ENCODE measurements at regions not wholly inside any gene's neighbourhood (a gene's known extent, or its start where the extent isn't known, plus 50 kb on each side); places are given as distances from the start of the nearest gene placed in this dataset.

DNA sequence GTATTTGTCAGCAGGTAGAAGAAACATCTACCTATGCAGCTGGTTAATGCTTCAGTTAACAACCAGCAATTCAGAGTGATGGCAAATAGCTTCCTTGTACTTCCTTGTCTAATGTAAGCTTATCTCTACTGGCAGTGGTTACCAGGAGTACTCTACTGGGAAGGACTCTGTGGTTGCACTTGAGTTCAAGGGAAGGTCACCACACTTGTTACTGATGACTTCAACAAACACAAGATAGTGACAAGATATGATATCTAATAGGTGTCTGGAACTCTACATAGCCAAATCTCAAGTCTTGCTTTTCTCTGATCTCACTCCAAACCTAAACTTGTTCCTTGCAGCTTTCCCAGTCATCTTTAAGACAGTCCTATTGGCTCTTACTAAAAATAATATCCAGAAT is 1644.9 kb upstream of the TENM3 start:
- H3K36me3 ChIP-seq (ENCODE audit: low read depth), result no peaks in the 10 kb centered on the region
- H3K27ac ChIP-seq (ENCODE audit: poor library complexity, severe bottlenecking), result no peak overlapping the region
- TF ChIP-seq, protein P1, sequence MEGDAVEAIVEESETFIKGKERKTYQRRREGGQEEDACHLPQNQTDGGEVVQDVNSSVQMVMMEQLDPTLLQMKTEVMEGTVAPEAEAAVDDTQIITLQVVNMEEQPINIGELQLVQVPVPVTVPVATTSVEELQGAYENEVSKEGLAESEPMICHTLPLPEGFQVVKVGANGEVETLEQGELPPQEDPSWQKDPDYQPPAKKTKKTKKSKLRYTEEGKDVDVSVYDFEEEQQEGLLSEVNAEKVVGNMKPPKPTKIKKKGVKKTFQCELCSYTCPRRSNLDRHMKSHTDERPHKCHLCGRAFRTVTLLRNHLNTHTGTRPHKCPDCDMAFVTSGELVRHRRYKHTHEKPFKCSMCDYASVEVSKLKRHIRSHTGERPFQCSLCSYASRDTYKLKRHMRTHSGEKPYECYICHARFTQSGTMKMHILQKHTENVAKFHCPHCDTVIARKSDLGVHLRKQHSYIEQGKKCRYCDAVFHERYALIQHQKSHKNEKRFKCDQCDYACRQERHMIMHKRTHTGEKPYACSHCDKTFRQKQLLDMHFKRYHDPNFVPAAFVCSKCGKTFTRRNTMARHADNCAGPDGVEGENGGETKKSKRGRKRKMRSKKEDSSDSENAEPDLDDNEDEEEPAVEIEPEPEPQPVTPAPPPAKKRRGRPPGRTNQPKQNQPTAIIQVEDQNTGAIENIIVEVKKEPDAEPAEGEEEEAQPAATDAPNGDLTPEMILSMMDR (IDR thresholded peaks at IDR 0.05; ENCODE audit: poor library complexity, severe bottlenecking), result no peak
- H3K4me1 ChIP-seq (ENCODE audit: insufficient read depth, poor library complexity, severe bottlenecking), result no peaks in the 10 kb centered on the region
- no peaks in the 10 kb centered on the region for H3K27me3 ChIP-seq (ENCODE audit: insufficient read depth, poor library complexity, severe bottlenecking)
- no peaks in the 10 kb centered on the region for H3K9me3 ChIP-seq (ENCODE audit: severe bottlenecking)
- no peak overlapping the region for H3K4me3 ChIP-seq (ENCODE audit: severe bottlenecking)
- DNase-seq (ENCODE audit: low spot score) (no peak), ATAC-seq (ENCODE audit: low read depth) (no peak)

DNA sequence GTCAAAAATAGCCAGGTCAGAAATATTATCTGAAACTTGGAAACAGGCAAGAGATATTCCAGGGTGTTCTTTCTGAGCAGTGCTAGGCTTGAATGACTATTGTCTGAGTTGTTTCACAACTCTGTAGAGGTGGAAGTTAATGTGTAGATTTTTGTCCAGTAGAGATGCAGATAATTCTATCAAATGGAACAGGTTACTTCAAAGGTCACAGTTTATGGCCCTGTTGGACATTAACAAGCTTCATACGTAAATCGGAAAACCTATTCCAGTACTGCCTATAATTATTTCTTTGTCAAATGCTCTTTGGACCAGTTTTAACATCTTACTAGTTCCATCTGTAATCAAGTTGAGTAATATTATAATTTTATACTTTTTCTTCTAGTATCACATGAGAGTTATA is 1639.4 kb upstream of the TENM3 start:
- Histone ChIP-seq H3K4me1 (ENCODE audit: insufficient read depth, poor library complexity, severe bottlenecking) (no peaks in the 10 kb centered on the region), H3K27ac (ENCODE audit: poor library complexity, severe bottlenecking) (no peak overlapping the region), H3K27me3 (ENCODE audit: insufficient read depth, poor library complexity, severe bottlenecking) (no peaks in the 10 kb centered on the region), H3K36me3 (ENCODE audit: low read depth) (no peaks in the 10 kb centered on the region), H3K9me3 (ENCODE audit: severe bottlenecking) (no peaks in the 10 kb centered on the region), H3K4me3 (ENCODE audit: severe bottlenecking) (no peak overlapping the region)
- no peak for DNase-seq (ENCODE audit: low spot score)
- ATAC-seq (ENCODE audit: low read depth), result no peak
- TF ChIP-seq, protein P1 (IDR thresholded peaks at IDR 0.05; ENCODE audit: poor library complexity, severe bottlenecking), result no peak

DNA sequence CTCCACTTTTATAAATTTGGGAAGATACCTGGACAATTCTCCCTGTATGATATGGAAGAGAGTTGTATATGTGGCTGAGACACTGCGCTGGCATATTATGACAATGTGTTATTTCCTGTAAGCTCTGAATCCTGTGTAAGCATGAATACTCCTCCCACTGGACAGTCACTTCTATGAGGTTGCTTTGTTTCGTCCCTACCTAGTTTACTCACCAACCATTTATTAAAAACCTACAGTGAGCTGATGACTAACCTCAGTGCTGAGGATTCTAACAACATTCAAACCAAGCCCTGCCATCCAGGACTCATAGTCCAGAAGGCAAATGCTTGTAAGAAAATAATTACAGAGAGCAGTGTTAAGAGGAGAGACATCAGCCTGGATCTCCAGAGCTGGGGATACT is 1632.9 kb upstream of the TENM3 start:
- peak; percentile 96 for ATAC-seq (ENCODE audit: low read depth)
- TF ChIP-seq, protein P1 (IDR thresholded peaks at IDR 0.05; ENCODE audit: poor library complexity, severe bottlenecking), result no peak
- DNase-seq (ENCODE audit: low spot score), result no peak
- Histone ChIP-seq H3K27ac (ENCODE audit: poor library complexity, severe bottlenecking) (no peak overlapping the region), H3K9me3 (ENCODE audit: severe bottlenecking) (no peaks in the 10 kb centered on the region), H3K4me3 (ENCODE audit: severe bottlenecking) (no peak overlapping the region), H3K36me3 (ENCODE audit: low read depth) (no peaks in the 10 kb centered on the region), H3K4me1 (ENCODE audit: insufficient read depth, poor library complexity, severe bottlenecking) (no peaks in the 10 kb centered on the region), H3K27me3 (ENCODE audit: insufficient read depth, poor library complexity, severe bottlenecking) (no peaks in the 10 kb centered on the region)

DNA sequence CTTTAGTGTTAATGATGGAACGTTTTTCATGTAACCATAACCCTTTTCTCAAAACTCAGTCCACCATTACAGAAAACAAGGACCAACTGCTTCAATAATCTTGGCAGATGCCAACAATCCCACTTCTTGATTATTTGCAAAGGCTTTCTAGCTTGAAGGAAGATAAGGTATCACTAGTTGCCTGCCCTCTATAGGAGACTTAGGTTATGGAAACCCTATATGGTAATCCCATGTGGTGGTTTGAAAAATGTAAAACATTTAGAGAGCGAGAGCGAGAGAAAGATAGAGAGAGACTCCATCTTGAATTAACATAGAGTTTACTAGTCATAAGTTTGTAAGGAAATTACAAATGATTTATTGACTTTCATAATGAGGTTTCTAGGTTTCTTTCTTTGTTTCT is 1627.5 kb upstream of the TENM3 start:
- H3K27ac ChIP-seq (ENCODE audit: poor library complexity, severe bottlenecking), result no peak overlapping the region
- no peaks in the 10 kb centered on the region for H3K9me3 ChIP-seq (ENCODE audit: severe bottlenecking)
- no peak overlapping the region for H3K4me3 ChIP-seq (ENCODE audit: severe bottlenecking)
- H3K36me3 ChIP-seq (ENCODE audit: low read depth), result no peaks in the 10 kb centered on the region
- no peaks in the 10 kb centered on the region for H3K27me3 ChIP-seq (ENCODE audit: insufficient read depth, poor library complexity, severe bottlenecking)
- TF ChIP-seq, protein P1 (IDR thresholded peaks at IDR 0.05; ENCODE audit: poor library complexity, severe bottlenecking), result no peak
- DNase-seq (ENCODE audit: low spot score), result no peak
- ATAC-seq (ENCODE audit: low read depth), result no peak
- H3K4me1 ChIP-seq (ENCODE audit: insufficient read depth, poor library complexity, severe bottlenecking), result no peaks in the 10 kb centered on the region

DNA sequence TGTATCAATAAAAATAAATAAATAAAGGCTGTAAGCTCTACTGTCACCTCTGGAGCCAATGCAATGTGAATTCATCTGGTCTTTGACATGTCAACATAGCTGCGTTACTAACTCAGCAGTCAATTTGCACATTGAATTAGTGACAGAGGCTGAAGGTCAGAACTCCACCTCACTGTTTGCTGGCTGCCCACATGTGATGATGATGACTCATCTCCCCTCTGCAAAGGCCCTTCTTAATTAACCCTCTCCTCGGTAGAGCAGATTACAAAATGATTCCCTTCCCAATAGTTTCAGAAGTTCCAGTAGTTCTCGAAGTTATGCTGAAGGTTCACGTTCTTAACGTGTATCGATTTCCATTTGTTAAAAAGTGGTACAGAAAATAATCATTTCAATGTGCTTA is 1626.0 kb upstream of the TENM3 start:
- no peak for DNase-seq (ENCODE audit: low spot score)
- Histone ChIP-seq H3K27ac (ENCODE audit: poor library complexity, severe bottlenecking) (no peak overlapping the region), H3K36me3 (ENCODE audit: low read depth) (no peaks in the 10 kb centered on the region), H3K4me1 (ENCODE audit: insufficient read depth, poor library complexity, severe bottlenecking) (no peaks in the 10 kb centered on the region), H3K4me3 (ENCODE audit: severe bottlenecking) (no peak overlapping the region), H3K27me3 (ENCODE audit: insufficient read depth, poor library complexity, severe bottlenecking) (no peaks in the 10 kb centered on the region), H3K9me3 (ENCODE audit: severe bottlenecking) (no peaks in the 10 kb centered on the region)
- ATAC-seq (ENCODE audit: low read depth), result no peak
- TF ChIP-seq, protein P1 (IDR thresholded peaks at IDR 0.05; ENCODE audit: poor library complexity, severe bottlenecking), result no peak

All from RWPE2 (cell line).